Endothelial cell of umbilical vein (primary cell): ENCODE measurements at regions not wholly inside any gene's neighbourhood (a gene's known extent, or its start where the extent isn't known, plus 50 kb on each side); places are given as distances from the start of the nearest gene placed in this dataset.
A peak's percentile ranks its signal among the peaks of the same experiment; 100 is the strongest.

Experiments used
- BruUV-seq: library from RNA; stranded (reverse); fragments of 400-500 nt; replicated peaks from 2 replicates; lab custom pipeline; 2021; lab: Mats Ljungman, UMichigan
- CTCF ChIA-PET: fragments of 300-600, 350-600 bp; sonication (Branson Sonifier 250); formaldehyde crosslinking; loops from one replicate; lab custom pipeline; 2021; ENCODE audit warnings: antibody characterized with exemption, inconsistent platforms; lab: Charles Lee
- POLR2A ChIA-PET: fragments of 300-600, 350-600 bp; sonication (Branson Sonifier 250); formaldehyde crosslinking; loops from one replicate; lab custom pipeline; 2021; ENCODE audit warnings: antibody characterized with exemption, inconsistent platforms; lab: Charles Lee
- DNase-seq: peaks from one replicate; pipeline ENCODE4 v3.0.0-alpha.2; 2011; ENCODE audit warnings: low read depth, low spot score
- FAIRE-seq: peaks from 2 replicates; lab custom pipeline; 2011; peaks lifted over from hg19 to GRCh38; lab: Jason Lieb, UNC
- H2AFZ ChIP-seq: 2 replicates; pipeline ENCODE4 v1.6.0; 2012; ENCODE audit warnings: low read depth, low read length, control low read depth, inconsistent platforms
- H3K27ac ChIP-seq: 2 replicates; pipeline ENCODE4 v1.5.1; 2011; ENCODE audit warnings: low read depth, mild to moderate bottlenecking, control low read depth, low read length, moderate library complexity; ENCODE audit not compliant: insufficient read depth
- H3K27me3 ChIP-seq, 2 experiments: 2 replicates each; pipeline versions ENCODE4 v1.6.0 to v1.6.1; 2011; ENCODE audit warnings: low read length in 2 of 2, mixed read lengths in 1 of 2; ENCODE audit not compliant: control insufficient read depth in 2 of 2, insufficient read depth in 2 of 2
- H3K36me3 ChIP-seq, 2 experiments: 2 replicates in 1 of 2; 3 replicates in 1 of 2; pipeline ENCODE4 v1.5.1; 2011; ENCODE audit warnings: low read length in 2 of 2, mild to moderate bottlenecking in 1 of 2, moderate library complexity in 1 of 2; ENCODE audit not compliant: control insufficient read depth in 2 of 2, insufficient read depth in 2 of 2; ENCODE audit errors: extremely low read depth in 1 of 2
- H3K4me1 ChIP-seq: 3 replicates; pipeline ENCODE4 v1.5.1; 2011; ENCODE audit warnings: mild to moderate bottlenecking, low read length; ENCODE audit not compliant: control insufficient read depth, insufficient read depth; ENCODE audit errors: extremely low read depth
- H3K4me2 ChIP-seq: 2 replicates; pipeline ENCODE4 v1.6.1; 2011; ENCODE audit warnings: low read length, control low read depth, mixed read lengths; ENCODE audit not compliant: insufficient read depth
- H3K4me3 ChIP-seq, 3 experiments: fragments of 200-600 bp in 1 of 3; sonication (generic), shearing (Covaris generic) in 1 of 3; replicated peaks in 1 of 3; 2 replicates each; pipeline ENCODE4 v1.5.1; 2011 to 2016; ENCODE audit warnings: control low read depth in 3 of 3, low read length in 3 of 3, mild to moderate bottlenecking in 2 of 3, inconsistent platforms in 1 of 3, low read depth in 1 of 3, moderate library complexity in 1 of 3; ENCODE audit not compliant: insufficient read depth in 1 of 3
- H3K79me2 ChIP-seq: 2 replicates; pipeline ENCODE4 v1.6.0; 2012; ENCODE audit warnings: low read length, inconsistent platforms; ENCODE audit not compliant: control insufficient read depth, insufficient read depth
- H3K9ac ChIP-seq: replicated peaks from 2 replicates; pipeline ENCODE3; 2011; ENCODE audit warnings: low read length, control low read depth; ENCODE audit not compliant: insufficient read depth; ENCODE audit errors: extremely low read depth
- H3K9me1 ChIP-seq: replicated peaks from 3 replicates; pipeline ENCODE4 v1.6.0; 2011; ENCODE audit warnings: mild to moderate bottlenecking, low read length; ENCODE audit not compliant: control insufficient read depth, insufficient read depth; ENCODE audit errors: extremely low read depth
- H3K9me3 ChIP-seq: replicated peaks from 2 replicates; pipeline ENCODE4 v1.5.1; 2012; ENCODE audit warnings: low read length, inconsistent platforms; ENCODE audit not compliant: control insufficient read depth, insufficient read depth
- H4K20me1 ChIP-seq: replicated peaks from 2 replicates; pipeline ENCODE3; 2011; ENCODE audit warnings: mild to moderate bottlenecking, low read length; ENCODE audit not compliant: control insufficient read depth, insufficient read depth; ENCODE audit errors: extremely low read depth
- JUN ChIP-seq: IDR thresholded peaks from 2 replicates; pipeline ENCODE4 v1.6.1; 2011; ENCODE audit warnings: borderline replicate concordance, low read depth; ENCODE audit not compliant: insufficient read length, insufficient read depth
- dilution Hi-C: fragments of 300-500 bp; cut with MboI; formaldehyde crosslinking; loops from one replicate; pipeline ENCODE4 v1.15.0; 2019; ENCODE audit warnings: low sequenced_read_pairs; ENCODE audit not compliant: extremely low pct_ligation_motif_present
- intact Hi-C: fragments of 100-400 bp; cut with micrococcal nuclease; formaldehyde crosslinking; loops from one replicate; pipeline ENCODE4 v1.10.0; 2022
- TF ChIP-seq, protein P1 (sequence below), 2 donors: IDR thresholded peaks; 1 replicate in 1 of 2; 2 replicates in 1 of 2; pipeline ENCODE4 v1.5.1; 2011; ENCODE audit warnings: low read length in 2 of 2, mild to moderate bottlenecking in 2 of 2, moderate library complexity in 2 of 2, control low read depth in 1 of 2, inconsistent platforms in 1 of 2, low read depth in 1 of 2; ENCODE audit not compliant: insufficient read depth in 1 of 2; ENCODE audit errors: extremely low read depth in 1 of 2
- TF ChIP-seq, protein P2 (sequence below): IDR thresholded peaks from 2 replicates; pipeline ENCODE4 v1.6.1; 2011; ENCODE audit not compliant: insufficient read depth, insufficient read length

DNA sequence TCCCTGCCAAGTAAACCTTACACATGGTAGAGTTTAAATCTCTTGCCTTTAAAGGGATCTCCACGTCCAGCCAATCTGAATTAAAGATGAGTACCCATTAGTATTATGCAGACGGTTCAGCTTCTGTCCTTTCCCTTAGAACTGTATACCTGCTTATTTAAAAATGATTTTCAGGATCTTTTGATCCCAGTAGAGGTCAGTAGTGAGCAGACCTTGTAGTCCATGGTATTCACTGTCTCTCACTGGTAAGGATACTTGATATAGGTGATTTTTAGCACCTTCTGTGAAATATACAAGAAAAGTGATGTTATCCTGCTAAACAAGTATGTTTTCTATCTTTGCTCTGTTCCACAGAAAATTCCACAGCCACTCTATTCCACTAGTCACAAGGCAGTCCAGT, 1211.6 kb upstream of the ADGRL4 start:
- TF ChIP-seq, protein P1, sequence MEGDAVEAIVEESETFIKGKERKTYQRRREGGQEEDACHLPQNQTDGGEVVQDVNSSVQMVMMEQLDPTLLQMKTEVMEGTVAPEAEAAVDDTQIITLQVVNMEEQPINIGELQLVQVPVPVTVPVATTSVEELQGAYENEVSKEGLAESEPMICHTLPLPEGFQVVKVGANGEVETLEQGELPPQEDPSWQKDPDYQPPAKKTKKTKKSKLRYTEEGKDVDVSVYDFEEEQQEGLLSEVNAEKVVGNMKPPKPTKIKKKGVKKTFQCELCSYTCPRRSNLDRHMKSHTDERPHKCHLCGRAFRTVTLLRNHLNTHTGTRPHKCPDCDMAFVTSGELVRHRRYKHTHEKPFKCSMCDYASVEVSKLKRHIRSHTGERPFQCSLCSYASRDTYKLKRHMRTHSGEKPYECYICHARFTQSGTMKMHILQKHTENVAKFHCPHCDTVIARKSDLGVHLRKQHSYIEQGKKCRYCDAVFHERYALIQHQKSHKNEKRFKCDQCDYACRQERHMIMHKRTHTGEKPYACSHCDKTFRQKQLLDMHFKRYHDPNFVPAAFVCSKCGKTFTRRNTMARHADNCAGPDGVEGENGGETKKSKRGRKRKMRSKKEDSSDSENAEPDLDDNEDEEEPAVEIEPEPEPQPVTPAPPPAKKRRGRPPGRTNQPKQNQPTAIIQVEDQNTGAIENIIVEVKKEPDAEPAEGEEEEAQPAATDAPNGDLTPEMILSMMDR (IDR thresholded peaks at IDR 0.05; ENCODE audit: extremely low read depth in 1 of 2, insufficient read depth in 1 of 2, low read depth in 1 of 2, low read length in 2 of 2): peak; percentile 30 to 43
- no peak for TF ChIP-seq JUN
- Histone ChIP-seq H3K4me1 (no peaks in the 10 kb centered on the region), H3K4me2 (no peak overlapping the region), H4K20me1 (no peaks in the 10 kb centered on the region), H3K36me3 (no peaks in the 10 kb centered on the region), H3K27me3 (no peaks in the 10 kb centered on the region), H3K79me2 (no peaks in the 10 kb centered on the region), H3K4me3 (no peak overlapping the region), H3K9me1 (no peaks in the 10 kb centered on the region), H3K9me3 (no peaks in the 10 kb centered on the region), H3K9ac (no peak overlapping the region), H3K27ac (no peak overlapping the region), H2AFZ (no peak overlapping the region)
- dilution Hi-C loops: no loop called here
- POLR2A ChIA-PET: no interaction called here
- FAIRE-seq (peak; percentile 62), DNase-seq (peak; percentile 51)
- CTCF ChIA-PET: interaction anchor here (0.6 to 3.4 kb wide), 12 partner anchors 10 to 1583 kb away, joined by 3 to 19 read pairs (median 6); partner anchors contain the start of gene ADGRL2
- no TSS peak for BruUV-seq
- intact Hi-C loops: loop anchor here (1.0 to 5.0 kb wide), 4 partner anchors 324 to 1584 kb away; partner anchors contain the start of gene ADGRL2

DNA sequence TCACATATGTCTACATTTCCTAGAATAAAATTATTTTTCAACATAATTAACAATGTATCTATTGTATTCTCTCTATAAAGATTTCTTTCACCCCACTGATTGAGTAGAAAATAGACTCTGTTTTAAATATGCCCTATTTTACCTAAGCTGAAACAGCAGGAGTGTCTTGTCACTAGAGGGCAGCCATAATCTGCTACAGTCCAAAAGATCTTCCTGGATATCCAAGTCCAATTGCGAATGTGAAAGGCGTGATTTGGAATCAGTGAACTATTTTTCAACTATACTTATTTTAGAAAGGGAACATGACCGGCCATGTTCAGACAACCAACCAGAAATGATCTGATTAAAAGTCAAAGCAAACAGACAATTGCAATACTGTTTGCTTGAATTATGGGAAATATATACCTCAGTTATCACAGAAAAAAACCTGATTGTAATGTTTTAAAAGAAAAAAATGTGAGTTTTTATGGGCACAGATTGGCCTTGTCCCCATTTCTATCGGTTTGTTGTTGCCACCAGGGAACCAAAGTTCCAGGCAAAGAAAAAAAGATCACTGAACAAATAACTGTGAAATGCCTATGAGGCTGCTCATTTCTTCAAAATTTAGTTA, 1211.0 kb upstream of the ADGRL4 start:
- DNase-seq (peak; percentile 48), FAIRE-seq (peak; percentile 64)
- H3K36me3 ChIP-seq: no peaks in the 10 kb centered on the region
- H4K20me1 ChIP-seq: no peaks in the 10 kb centered on the region
- ChIA-PET POLR2A (no interaction called here), CTCF (interaction anchor here (0.6 to 3.4 kb wide), 19 partner anchors 9 to 1584 kb away, joined by 3 to 19 read pairs (median 4); partner anchors contain the start of gene ADGRL2)
- H3K27me3 ChIP-seq: no peaks in the 10 kb centered on the region
- peak overlapping the region; percentile 38 for H2AFZ ChIP-seq
- no TSS peak for BruUV-seq
- H3K79me2 ChIP-seq: no peaks in the 10 kb centered on the region
- H3K9me1 ChIP-seq: no peaks in the 10 kb centered on the region
- dilution Hi-C loops (no loop called here), intact Hi-C loops (loop anchor here (1.0 to 5.0 kb wide), 4 partner anchors 325 to 1585 kb away; partner anchors contain the start of gene ADGRL2)
- no peaks in the 10 kb centered on the region for H3K9me3 ChIP-seq
- no peak overlapping the region for H3K4me2 ChIP-seq
- TF ChIP-seq, protein P1 (IDR thresholded peaks at IDR 0.05; ENCODE audit: extremely low read depth in 1 of 2, insufficient read depth in 1 of 2, low read depth in 1 of 2, low read length in 2 of 2): peak; percentile 40 to 43
- TF ChIP-seq, protein P2, sequence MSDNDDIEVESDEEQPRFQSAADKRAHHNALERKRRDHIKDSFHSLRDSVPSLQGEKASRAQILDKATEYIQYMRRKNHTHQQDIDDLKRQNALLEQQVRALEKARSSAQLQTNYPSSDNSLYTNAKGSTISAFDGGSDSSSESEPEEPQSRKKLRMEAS: no peak
- H3K4me1 ChIP-seq: no peaks in the 10 kb centered on the region
- no peak overlapping the region for H3K27ac ChIP-seq
- no peak overlapping the region for H3K9ac ChIP-seq
- no peak overlapping the region for H3K4me3 ChIP-seq
